Breast epithelium (tissue), 4 donors: ENCODE measurements at regions not wholly inside any gene's neighbourhood (a gene's known extent, or its start where the extent isn't known, plus 50 kb on each side); places are given as distances from the start of the nearest gene placed in this dataset.

Source experiments
- DNase-seq, 2 donors: peaks; one replicate each; pipeline ENCODE4 v3.0.0-alpha.2; 2019; ENCODE audit warnings: low spot score in 2 of 2
- H3K27ac ChIP-seq, 2 donors: fragments of 200-600 bp; sonication (generic) in 1 of 2; one replicate each; pipeline ENCODE4 v1.5.1; 2016 to 2019; ENCODE audit warnings: mild to moderate bottlenecking in 1 of 2
- H3K27me3 ChIP-seq, 2 donors: fragments of 200-600 bp; sonication (generic) in 1 of 2; one replicate each; pipeline versions ENCODE4 v1.5.1 to v1.6.0; 2017 to 2019; ENCODE audit warnings: control low read depth in 1 of 2, mild to moderate bottlenecking in 1 of 2
- H3K36me3 ChIP-seq: fragments of 200-600 bp; one replicate; pipeline ENCODE4 v1.5.1; 2019
- H3K4me1 ChIP-seq, 2 donors: fragments of 200-600 bp; sonication (generic); one replicate each; pipeline ENCODE4 v1.5.1; 2016 to 2019; ENCODE audit warnings: control low read depth in 1 of 2
- H3K4me3 ChIP-seq, 3 donors: fragments of 200-600 bp; sonication (generic); 1 replicate in 2 of 3; 2 replicates in 1 of 3; pipeline ENCODE4 v1.5.1; 2016 to 2019; ENCODE audit warnings: mild to moderate bottlenecking in 3 of 3, moderate library complexity in 2 of 3
- H3K9me3 ChIP-seq, 2 donors: fragments of 200-600 bp; sonication (generic) in 1 of 2; one replicate each; pipeline ENCODE4 v1.5.1; 2016 to 2019; ENCODE audit warnings: control low read depth in 1 of 2
- CTCF ChIP-seq, 3 donors: fragments of 450-650 bp; IDR thresholded peaks; one replicate each; pipeline ENCODE4 v1.5.1; 2016 to 2017; ENCODE audit warnings: antibody characterized with exemption in 3 of 3, mild to moderate bottlenecking in 3 of 3, moderate library complexity in 3 of 3
- POLR2A ChIP-seq: fragments of 450-650 bp; IDR thresholded peaks from one replicate; pipeline ENCODE4 v1.6.1; 2016; ENCODE audit warnings: antibody characterized with exemption, mild to moderate bottlenecking, moderate library complexity
- POLR2AphosphoS5 ChIP-seq, 3 donors: sonication (generic); formaldehyde crosslinking; IDR thresholded peaks; one replicate each; pipeline ENCODE4 v1.6.1; 2017; ENCODE audit warnings: antibody characterized with exemption in 3 of 3
- intact Hi-C: fragments of 100-400 bp; cut with DNase I; formaldehyde crosslinking; loops from one replicate; pipeline ENCODE4 v1.15.1; 2023; ENCODE audit warnings: low total_unique reads

GRCh38 chr3:30356866-30357753, 249.3 kb upstream of the TGFBR2 start:
- no peaks in the 10 kb centered on the region for H3K9me3 ChIP-seq
- no peaks in the 10 kb centered on the region for H3K4me1 ChIP-seq
- TF ChIP-seq POLR2AphosphoS5 (IDR thresholded peaks at IDR 0.05) (no peak), POLR2A (no peak), CTCF (IDR thresholded peaks at IDR 0.05) (no peak)
- intact Hi-C loops, result no loop called here
- no peaks in the 10 kb centered on the region for H3K36me3 ChIP-seq
- H3K27me3 ChIP-seq, result no peaks in the 10 kb centered on the region
- no peak overlapping the region for H3K4me3 ChIP-seq
- DNase-seq, result no peak
- H3K27ac ChIP-seq, result peak overlapping the region in 1 of 2 donors; percentile 16

- no peaks in the 10 kb centered on the region for H3K27me3 ChIP-seq
- intact Hi-C loops, result no loop called here
- H3K4me1 ChIP-seq, result no peaks in the 10 kb centered on the region
- no peak overlapping the region for H3K27ac ChIP-seq
- DNase-seq, result no peak
- no peak for TF ChIP-seq POLR2A
- TF ChIP-seq POLR2AphosphoS5 (IDR thresholded peaks at IDR 0.05), result no peak
- no peak for TF ChIP-seq CTCF (IDR thresholded peaks at IDR 0.05)
- no peak overlapping the region for H3K4me3 ChIP-seq
- no peaks in the 10 kb centered on the region for H3K9me3 ChIP-seq
- no peaks in the 10 kb centered on the region for H3K36me3 ChIP-seq
Measured at GRCh38 chr3:30357897-30358296, 248.5 kb upstream of the TGFBR2 start.

GRCh38 chr3:30358871-30359270, 247.5 kb upstream of the TGFBR2 start:
- Histone ChIP-seq H3K27me3 (no peaks in the 10 kb centered on the region), H3K4me1 (no peaks in the 10 kb centered on the region), H3K36me3 (no peaks in the 10 kb centered on the region), H3K4me3 (no peak overlapping the region), H3K9me3 (no peaks in the 10 kb centered on the region), H3K27ac (no peak overlapping the region)
- TF ChIP-seq POLR2AphosphoS5 (IDR thresholded peaks at IDR 0.05) (no peak), CTCF (IDR thresholded peaks at IDR 0.05) (no peak), POLR2A (no peak)
- no peak for DNase-seq
- intact Hi-C loops, result no loop called here

- DNase-seq, result no peak
- Histone ChIP-seq H3K36me3 (no peaks in the 10 kb centered on the region), H3K4me3 (no peak overlapping the region), H3K27me3 (no peaks in the 10 kb centered on the region), H3K9me3 (no peaks in the 10 kb centered on the region), H3K4me1 (no peaks in the 10 kb centered on the region), H3K27ac (peak overlapping the region in 1 of 2 donors; percentile 45)
- intact Hi-C loops, result no loop called here
- TF ChIP-seq POLR2AphosphoS5 (IDR thresholded peaks at IDR 0.05) (no peak), POLR2A (no peak), CTCF (IDR thresholded peaks at IDR 0.05) (no peak)
Measured at GRCh38 chr3:30368978-30369377, 237.4 kb upstream of the TGFBR2 start.

- Histone ChIP-seq H3K27me3 (no peaks in the 10 kb centered on the region), H3K4me3 (no peak overlapping the region), H3K36me3 (no peaks in the 10 kb centered on the region), H3K9me3 (no peaks in the 10 kb centered on the region), H3K4me1 (no peaks in the 10 kb centered on the region), H3K27ac (peak overlapping the region in 1 of 2 donors; percentile 56)
- intact Hi-C loops, result no loop called here
- no peak for TF ChIP-seq CTCF (IDR thresholded peaks at IDR 0.05)
- TF ChIP-seq POLR2A, result no peak
- TF ChIP-seq POLR2AphosphoS5 (IDR thresholded peaks at IDR 0.05), result no peak
- no peak for DNase-seq
Measured at GRCh38 chr3:30370681-30371271, 235.6 kb upstream of the TGFBR2 start.
